ENCODE measurements at regions not wholly inside any gene's neighbourhood (a gene's known extent, or its start where the extent isn't known, plus 50 kb on each side); places are given as distances from the start of the nearest gene placed in this dataset.
A peak's percentile ranks its signal among the peaks of the same experiment; 100 is the strongest.

GRCh38 chr1:177849579-177850290 lies 120.1 kb downstream of the SEC16B start:
- Histone ChIP-seq H3K14ac (replicated peaks; ENCODE audit: low read depth, low read length) (no peak overlapping the region), H3K9ac (ENCODE audit: low read depth, low read length) (no peak overlapping the region), H4K20me1 (ENCODE audit: insufficient read depth, low read length) (no peaks in the 10 kb centered on the region), H3K4me2 (ENCODE audit: low read depth, low read length) (no peak overlapping the region), H3K56ac (ENCODE audit: extremely low read depth, insufficient read depth, low read length) (no peak overlapping the region), H2AK9ac (replicated peaks; ENCODE audit: low read depth, low read length, poor library complexity) (no peak overlapping the region), H3K36me3 (ENCODE audit: control insufficient read depth, insufficient read depth, low read length) (no peaks in the 10 kb centered on the region), H3K9me3 (ENCODE audit: control insufficient read depth, insufficient read depth, low read length) (no peaks in the 10 kb centered on the region), H2AFZ (replicated peaks; ENCODE audit: low read length, poor library complexity) (no peak overlapping the region), H3K4ac (ENCODE audit: low read depth, low read length) (no peak overlapping the region), H3K4me1 (ENCODE audit: control insufficient read depth, insufficient read depth, low read length) (peaks cover 12% of the 10 kb centered on the region), H2BK5ac (ENCODE audit: low read depth, low read length, poor library complexity, severe bottlenecking) (no peak overlapping the region), H4K91ac (ENCODE audit: insufficient read depth, low read depth, low read length) (no peak overlapping the region), H2BK20ac (ENCODE audit: low read depth, low read length) (peak overlapping the region; percentile 55; the same call in 1 of the 2 replicates), H3K23ac (ENCODE audit: low read depth, low read length) (no peak overlapping the region), H3K79me1 (ENCODE audit: low read depth in 1 of 2, low read length in 2 of 2) (no peaks in the 10 kb centered on the region), H3K18ac (ENCODE audit: low read depth, low read length) (no peak overlapping the region), H3K4me3 (ENCODE audit: insufficient read depth, low read depth, low read length) (no peak overlapping the region), H4K8ac (ENCODE audit: low read depth in 2 of 2, low read length in 2 of 2) (no peak overlapping the region), H3K27me3 (ENCODE audit: control insufficient read depth, insufficient read depth, low read length) (no peaks in the 10 kb centered on the region), H3K9me1 (ENCODE audit: insufficient read depth, low read length) (peaks cover 16% of the 10 kb centered on the region), H2BK120ac (ENCODE audit: low read depth, low read length) (peak overlapping the region; percentile 28; the same call in 1 of the 2 replicates), H2BK15ac (ENCODE audit: low read depth, low read length) (peak overlapping the region; percentile 49; the same call in 2 of the 3 replicates), H3K27ac (ENCODE audit: insufficient read depth, low read length) (no peak overlapping the region), H2AK5ac (ENCODE audit: low read depth, low read length) (no peak overlapping the region), H4K5ac (ENCODE audit: low read depth, low read length) (no peak overlapping the region)
- POLR2A ChIA-PET (ENCODE audit: unreplicated experiment) = no interaction called here
- TF ChIP-seq, protein P1, sequence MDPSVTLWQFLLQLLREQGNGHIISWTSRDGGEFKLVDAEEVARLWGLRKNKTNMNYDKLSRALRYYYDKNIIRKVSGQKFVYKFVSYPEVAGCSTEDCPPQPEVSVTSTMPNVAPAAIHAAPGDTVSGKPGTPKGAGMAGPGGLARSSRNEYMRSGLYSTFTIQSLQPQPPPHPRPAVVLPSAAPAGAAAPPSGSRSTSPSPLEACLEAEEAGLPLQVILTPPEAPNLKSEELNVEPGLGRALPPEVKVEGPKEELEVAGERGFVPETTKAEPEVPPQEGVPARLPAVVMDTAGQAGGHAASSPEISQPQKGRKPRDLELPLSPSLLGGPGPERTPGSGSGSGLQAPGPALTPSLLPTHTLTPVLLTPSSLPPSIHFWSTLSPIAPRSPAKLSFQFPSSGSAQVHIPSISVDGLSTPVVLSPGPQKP (IDR thresholded peaks at IDR 0.05; ENCODE audit: borderline replicate concordance, low read depth, low read length) = no peak
- TF ChIP-seq RAD21 (IDR thresholded peaks at IDR 0.05; ENCODE audit: low read length) (no peak), POLR2A (IDR thresholded peaks at IDR 0.05; ENCODE audit: low read depth, low read length) (no peak), CHD1 (IDR thresholded peaks at IDR 0.05; ENCODE audit: low read depth, low read length) (no peak), CEBPB (IDR thresholded peaks at IDR 0.05; ENCODE audit: low read depth, low read length) (peak; percentile 25; the same call in 1 of the 2 replicates), RCOR1 (IDR thresholded peaks at IDR 0.05; ENCODE audit: insufficient replicate concordance, low read length) (no peak), RFX5 (IDR thresholded peaks at IDR 0.05; ENCODE audit: low read depth, low read length) (no peak), MAFK (IDR thresholded peaks at IDR 0.05; ENCODE audit: low read depth, low read length) (no peak)
- TF ChIP-seq, protein P2, sequence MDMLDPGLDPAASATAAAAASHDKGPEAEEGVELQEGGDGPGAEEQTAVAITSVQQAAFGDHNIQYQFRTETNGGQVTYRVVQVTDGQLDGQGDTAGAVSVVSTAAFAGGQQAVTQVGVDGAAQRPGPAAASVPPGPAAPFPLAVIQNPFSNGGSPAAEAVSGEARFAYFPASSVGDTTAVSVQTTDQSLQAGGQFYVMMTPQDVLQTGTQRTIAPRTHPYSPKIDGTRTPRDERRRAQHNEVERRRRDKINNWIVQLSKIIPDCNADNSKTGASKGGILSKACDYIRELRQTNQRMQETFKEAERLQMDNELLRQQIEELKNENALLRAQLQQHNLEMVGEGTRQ (IDR thresholded peaks at IDR 0.05; ENCODE audit: low read depth, low read length) = no peak
- CTCF ChIA-PET = interaction anchor here (0.5 kb wide), 1 partner anchor 418 kb away, joined by 3 read pairs; no protein-coding TSS in a partner anchor
- in situ Hi-C loops (cut with MboI; ENCODE audit: low sequenced_read_pairs) = no loop called here
- dilution Hi-C loops (cut with HindIII; ENCODE audit: low sequenced_read_pairs, unreplicated experiment) = no loop called here
- WGBS, 2 experiments (ENCODE audit: extremely low coverage in 2 of 2, insufficient read length in 1 of 2) = no CpG with 5 or more reads among the region's 3 CpGs
- no TSS peak for BruUV-seq (replicated peaks)
- ATAC-seq (ENCODE audit: low read depth) (no peak), DNase-seq (no peak)
- intact Hi-C loops (cut with micrococcal nuclease) = no loop called here
